Pons (tissue), 1 donor: ENCODE measurements at regions not wholly inside any gene's neighbourhood (a gene's known extent, or its start where the extent isn't known, plus 50 kb on each side); places are given as distances from the start of the nearest gene placed in this dataset.

Source experiments
- DNase-seq: peaks from one replicate; pipeline ENCODE4 v3.0.0-alpha.2; 2016; ENCODE audit warnings: low spot score

DNA sequence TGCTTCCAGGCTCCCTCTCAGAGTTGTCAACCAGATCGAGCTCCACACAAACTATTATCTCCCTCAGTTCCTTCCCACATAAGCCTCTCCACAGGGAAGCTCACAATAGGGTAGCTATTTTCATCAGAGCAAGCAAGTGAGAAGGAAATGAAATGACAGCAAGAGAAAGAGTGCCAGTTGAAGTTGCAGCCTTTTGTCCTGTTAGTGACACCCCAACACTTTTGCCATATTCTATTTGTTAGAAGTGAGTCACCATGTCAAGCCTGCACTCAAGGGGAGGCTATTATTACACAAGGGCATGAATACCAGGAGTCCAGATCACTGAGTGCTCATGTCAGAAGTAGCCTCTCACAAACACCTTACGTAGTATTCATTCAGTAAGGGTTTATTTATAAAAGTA lies 266.3 kb upstream of the NOCT start:
- no peak for DNase-seq

DNA sequence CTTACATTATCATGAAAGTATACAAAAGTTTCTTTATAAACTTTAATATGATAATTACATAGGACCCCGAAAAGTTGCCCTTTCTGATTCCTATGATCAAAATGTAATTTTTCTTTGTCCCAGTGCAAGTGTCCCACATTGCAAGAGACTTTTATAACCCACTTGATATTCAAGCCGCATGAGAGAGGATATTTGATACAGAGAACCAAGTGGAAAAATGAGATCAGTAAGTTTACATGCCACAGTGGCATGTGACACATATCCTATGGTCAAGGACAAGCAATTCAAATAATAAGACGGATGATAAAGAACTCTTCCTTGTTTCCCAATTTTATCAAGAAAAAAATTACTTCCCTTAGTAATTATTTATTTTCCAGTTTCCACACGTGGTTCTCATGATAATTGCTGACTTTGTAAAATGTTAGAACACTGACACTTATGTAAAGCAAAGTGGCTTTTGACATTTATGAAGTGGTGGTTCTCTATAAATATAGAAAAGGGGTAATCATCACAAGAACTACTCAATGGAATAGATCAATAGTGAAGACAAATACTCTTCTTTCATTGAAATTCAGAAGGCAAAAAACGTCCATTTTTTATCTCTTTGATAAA lies 273.7 kb upstream of the NOCT start:
- DNase-seq = no peak

DNA sequence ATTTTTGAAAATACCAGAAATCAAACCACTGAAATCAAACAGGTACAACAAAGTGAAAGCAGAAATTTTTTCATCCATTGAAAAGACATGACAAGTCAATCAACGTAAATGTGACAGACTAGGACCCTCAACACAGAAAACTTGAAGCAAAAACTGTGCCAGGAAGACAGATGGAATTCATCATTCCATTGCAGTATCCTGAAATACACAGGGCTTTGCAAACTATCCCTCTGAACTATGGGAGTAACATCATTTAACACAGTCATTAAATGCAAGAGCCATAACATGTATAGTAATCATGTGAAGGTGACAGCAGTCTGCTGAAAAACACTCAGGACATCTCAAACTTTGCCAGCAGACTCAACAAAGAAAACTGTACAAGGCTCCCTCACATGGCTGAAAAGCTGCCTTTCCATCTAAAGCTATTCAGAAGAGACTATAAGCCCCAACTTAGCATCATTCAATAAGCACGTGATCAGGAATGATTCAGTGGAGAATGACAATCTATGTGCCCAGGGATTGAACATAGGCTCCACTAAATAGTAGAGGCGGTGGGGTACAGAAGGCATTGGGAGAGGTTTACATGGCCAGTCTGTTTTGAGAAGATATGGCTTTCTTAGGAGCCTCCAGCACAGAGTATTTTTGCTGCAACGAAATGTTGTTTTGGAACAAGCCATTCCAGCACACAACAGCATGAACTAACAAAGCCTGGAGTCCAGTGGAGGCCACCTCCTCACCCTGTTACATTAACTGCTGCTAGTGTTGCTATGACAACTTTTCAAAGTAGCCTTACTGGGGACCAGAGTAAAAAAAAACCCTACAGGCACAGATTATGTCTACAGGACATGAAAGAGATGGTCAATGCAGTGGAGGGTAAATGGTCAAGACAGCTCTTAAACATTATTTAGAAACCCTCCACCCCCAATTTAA lies 274.5 kb upstream of the NOCT start:
- no peak for DNase-seq

DNA sequence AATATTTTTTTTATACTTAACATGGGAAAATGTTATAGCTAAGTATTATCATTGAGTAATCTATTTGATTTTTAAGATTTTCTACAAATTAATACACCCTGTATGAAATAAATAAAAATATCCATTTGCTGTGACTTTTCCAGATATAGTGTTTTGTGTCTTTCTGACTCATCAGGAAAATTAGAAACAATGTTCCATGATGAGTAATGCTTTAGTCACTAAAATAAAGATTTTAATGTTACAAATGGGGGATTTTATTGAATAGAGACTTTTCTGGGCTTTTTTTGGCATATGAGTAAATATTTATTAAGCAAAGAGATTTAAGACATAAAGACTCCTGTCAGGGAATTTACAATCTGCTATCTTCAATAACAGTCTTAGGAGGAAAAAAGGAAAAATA lies 279.2 kb upstream of the NOCT start:
- no peak for DNase-seq

DNA sequence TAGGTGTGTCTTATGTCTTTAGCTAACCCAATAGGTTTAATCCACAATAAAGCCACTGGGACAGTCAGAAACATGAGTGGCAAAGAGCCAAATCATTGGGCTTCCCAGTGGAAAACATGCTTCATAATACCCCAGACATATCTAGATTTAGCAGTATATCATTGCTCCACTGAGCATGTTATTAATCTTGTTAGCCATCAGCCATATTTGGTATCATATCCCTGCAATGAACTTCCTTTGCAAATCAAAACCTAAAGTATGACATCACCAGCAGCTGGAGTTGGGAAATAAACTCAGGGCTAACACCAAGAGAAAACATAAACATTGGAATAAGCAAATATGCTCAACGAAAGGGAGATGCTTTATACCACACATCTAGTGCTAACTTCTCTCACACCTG lies 280.8 kb upstream of the NOCT start:
- no peak for DNase-seq

DNA sequence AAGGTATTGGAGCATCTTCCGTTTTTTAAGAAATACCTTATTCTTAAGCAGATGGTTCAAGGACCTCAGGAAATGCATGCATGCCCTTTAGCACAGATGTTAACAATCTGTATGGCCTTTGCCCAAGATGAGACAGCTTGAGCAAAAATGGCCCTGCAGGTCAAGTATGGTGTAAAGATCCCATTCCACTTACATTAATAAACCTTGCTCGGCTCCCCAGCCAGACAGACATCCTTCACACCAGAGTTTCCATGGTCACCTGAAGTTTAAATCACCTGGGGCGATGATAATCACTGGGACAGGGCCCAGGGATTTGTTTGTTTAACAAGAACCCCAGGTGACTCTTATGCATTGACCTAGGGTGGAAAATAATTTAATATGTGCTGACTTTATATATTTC lies 287.0 kb upstream of the NOCT start:
- DNase-seq = no peak

DNA sequence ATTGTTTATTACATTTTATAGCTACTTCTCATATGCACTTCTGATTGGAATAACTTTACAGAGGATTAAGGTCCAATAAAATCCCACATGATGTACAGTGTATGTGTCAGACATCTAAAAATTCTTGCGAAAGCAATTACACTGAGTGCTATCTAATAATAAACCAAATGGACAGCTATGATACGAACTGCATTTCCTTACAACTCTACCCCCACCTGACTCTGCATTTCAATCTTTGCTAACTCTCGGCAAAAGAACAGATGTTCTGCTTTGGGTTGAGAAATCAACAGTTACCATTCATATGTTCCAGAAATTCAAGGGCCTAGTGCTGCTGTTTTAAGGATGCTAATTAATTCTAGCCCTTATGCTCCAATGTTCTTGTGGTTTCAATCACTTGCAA lies 287.9 kb upstream of the NOCT start:
- DNase-seq = no peak

DNA sequence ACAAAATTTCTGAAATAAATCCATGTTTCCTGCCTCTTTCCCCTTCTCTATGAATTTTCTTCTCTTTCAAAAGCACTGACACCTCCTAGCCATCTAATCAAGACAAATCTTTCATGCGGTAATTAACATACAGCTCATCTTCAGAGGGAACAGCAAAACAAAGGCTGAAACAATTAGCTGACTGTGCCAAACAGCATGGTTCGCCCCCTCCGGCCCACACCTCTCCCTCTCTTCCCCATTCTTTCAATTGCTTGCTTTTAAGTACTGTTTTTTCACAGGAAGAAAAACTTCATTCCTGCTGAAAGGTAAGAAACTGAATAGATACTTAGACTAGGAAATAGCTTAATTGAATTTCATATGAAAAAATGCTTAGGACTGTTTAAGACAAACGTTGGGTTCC lies 291.1 kb upstream of the NOCT start:
- DNase-seq = no peak

DNA sequence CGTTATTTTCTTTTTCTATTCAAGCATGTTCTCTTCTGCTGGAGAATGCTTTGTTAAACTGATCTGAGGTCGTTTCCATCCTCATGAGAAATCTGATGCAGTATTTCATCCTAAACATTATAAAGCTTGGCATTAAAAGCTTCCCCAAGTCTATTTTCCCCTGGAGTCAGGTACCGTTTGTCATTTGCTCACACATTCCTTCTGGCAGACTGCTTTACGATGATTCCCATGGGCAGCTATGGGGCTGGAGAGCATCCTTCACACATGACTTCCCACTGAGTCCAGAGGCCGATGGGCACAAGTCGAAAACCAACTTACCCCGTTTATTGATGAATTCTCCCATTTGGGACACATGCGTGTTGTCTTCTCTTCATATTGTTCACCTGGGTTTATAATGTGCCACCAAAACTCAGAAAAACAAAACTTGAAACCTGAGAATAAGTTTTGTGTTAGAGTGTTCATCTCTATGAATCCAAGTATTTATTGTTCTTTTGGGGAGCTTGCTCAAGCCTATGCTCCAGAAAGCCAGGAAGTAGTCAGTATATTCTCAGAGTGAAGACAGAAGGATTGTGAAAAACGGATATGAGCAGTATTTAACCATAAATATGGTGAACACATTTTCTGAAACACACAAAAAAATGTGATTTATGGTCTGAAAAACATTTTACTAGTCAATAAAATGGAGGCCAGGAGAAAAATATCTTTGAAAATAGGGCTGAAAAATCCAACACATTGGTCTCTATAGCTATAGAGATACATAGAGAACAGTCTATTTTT lies 298.8 kb upstream of the NOCT start:
- no peak for DNase-seq

DNA sequence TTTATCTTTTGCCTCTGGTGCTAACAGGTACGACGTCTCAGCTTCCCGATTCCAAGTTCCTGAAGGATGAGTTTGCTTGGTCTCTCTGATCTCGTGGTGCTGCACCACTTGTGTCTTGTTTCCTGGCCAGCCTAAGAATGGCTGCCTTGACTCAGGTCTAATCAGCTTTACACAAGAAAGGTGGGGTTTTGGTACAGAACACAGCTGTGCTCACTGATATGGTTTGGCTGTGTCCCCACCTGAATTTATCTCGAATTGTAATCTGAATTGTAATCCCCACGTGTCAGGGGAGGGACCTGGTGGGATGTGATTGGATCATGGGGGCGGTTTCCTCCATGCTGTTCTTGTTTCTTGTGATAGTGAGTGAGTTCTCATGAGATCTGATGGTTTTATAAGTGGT lies 305.3 kb upstream of the NOCT start:
- no peak for DNase-seq

DNA sequence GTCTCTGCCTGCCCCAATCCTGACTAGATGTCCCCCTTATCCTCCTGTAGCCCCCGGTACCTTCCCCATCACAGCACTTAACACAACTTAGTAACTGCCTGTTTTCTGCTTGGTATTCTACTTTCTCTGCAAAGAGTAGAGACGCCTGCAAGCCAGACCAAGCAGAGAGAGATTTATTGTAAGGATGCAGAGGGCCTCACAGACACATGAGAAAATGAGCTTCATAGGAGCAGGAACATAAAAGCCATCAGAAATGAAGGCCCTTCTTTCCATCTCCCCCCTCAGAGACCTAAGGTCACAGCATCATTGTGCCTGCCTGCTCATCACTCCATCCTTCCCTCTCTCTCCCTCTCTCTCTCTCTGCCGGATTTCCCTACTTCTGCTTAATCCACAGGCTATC lies 305.7 kb upstream of the NOCT start:
- DNase-seq = no peak

DNA sequence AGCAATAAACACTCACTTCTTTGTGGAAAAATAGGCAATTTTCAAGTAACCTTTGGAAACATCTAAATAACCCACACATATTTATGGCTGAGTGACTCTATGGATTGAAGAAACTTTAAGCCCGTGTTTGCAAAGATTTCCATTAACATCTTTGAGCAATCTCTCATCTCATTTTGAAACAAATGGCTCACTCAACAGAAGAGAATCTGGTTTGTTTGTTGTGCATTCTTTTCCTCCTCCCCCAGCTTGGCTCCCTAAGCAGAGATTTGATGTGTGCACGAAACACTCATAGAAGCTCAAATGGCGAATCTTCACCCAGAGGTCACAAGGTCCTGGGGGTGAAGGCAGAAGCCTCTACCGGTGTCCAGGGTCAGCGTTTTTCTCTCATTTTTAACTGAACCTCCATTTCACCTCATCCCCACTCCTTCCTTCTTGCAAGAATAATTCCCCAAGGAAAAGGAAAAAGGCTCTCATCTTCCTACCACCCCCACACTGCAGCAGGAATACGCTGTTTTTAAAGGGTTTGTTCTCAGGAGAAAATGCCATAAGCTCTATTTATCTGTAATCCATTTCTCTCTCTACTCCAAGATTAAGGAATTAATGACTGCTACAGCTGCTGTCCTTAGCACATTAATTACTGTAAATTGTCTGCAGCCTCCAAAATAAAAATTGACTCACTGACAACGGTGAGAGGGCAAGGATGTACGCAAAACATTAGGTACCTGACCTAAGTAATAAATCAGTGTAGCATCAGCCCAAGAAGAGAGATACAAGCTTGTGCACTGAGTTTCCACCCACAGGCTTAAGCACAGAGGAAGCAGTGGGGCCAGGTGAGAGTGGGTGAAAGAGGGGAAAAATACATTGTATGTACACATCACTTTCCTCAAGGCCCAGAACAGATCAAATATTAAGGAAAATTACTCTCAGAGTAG lies 307.6 kb upstream of the NOCT start:
- no peak for DNase-seq

DNA sequence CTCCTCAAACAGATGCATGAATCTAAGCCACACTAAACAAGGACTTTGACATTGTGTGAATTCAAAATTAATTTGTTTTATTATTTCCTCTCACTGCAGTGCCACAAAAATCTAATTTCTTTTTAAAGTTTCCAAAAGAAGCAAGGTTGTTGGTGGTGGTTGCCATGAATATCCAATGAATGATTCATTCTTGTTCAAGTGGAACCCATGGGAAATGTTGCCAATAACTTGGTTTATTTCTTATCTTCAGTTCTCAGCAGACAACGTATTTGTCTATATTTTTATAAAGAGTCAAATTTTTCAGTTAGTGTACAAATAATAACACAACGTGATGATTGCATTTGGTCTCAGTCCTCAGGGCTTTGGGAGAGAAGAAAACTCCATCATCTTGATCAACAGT lies 309.4 kb upstream of the NOCT start:
- no peak for DNase-seq

DNA sequence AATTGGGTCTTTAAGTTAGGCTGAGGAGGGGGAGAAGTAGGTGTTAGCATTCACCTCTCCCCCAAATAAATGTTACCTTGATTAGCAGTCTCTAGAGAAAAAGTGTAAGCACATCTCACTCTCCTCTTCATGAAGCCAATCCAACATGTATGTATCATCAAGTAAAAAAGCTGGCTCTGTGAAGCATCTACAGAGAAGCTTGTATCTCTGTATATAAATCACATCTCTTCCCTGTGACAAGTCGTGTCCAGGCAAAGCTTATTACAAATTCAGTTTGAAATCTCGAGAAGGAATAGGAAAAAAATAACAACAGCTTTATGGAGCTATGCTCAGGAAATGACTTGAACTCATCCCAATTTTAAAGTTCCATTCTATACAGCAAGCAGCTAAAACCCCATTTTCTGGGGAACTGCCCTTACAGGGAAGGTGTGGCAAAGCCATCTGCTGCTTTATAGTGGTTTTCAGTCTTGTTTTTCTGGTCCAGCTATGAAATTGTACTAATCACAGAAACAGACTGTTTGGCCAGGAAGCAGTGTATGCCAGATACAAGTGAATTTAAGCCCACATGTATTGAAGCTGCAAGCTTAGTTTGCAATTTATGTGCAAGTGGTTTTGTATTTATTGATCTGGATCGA lies 313.3 kb upstream of the NOCT start:
- no peak for DNase-seq

DNA sequence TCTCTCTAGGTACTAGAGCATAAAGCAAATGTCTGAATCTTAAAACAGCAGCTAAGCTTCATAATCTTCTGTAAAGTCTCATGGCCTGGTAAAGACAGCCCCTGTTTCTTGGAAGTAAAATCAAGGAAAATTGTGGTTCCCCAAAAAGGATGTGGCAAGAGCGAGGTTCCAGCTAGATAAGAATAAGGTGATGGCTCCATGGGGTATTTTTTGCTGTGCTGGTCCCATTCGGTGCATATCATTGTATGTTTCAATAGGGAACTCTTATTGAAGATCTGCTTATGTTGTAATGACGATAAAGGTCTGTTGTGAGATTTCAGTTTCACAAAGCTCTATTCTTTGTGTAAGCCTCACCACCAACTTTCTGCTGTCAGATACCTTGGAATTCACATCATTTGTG lies 316.9 kb upstream of the NOCT start:
- no peak for DNase-seq

DNA sequence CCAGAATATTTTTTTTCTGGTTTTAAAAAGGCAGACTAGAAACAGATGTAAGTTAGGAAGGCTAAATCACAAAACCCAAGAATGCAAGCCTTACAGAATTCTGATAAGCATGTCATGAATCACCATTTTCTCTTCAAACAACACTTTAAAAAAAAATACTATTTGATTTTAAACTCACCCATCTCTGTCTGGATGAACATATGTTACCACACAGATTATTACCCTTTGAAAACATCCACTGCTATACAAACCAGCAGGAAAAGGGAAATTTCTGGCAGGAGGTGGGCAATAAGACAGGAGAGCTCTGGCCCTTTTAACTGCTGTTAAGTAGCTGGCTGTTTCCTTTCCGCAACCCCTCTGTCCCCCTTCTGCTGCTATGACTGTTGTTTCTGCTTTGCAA lies 317.7 kb upstream of the NOCT start:
- no peak for DNase-seq

DNA sequence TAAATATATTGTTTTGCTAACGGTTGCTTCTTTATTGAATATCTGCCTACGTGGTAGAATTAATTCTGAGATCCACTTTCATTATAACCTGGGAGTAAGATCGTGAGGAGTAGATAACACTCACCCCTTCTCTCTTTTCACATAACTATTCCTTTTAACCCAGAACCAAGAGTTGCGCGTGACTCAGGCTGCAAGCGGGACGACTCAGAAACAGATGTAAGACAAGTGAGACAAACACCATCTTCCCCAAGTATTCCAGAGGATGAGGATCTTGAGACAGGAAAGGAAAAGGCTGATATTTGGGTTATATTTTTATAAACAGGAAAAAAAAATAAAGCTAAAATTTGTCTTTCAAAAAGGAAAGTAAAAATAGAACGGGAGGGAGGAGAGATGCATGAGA lies 318.8 kb upstream of the NOCT start:
- DNase-seq = no peak

DNA sequence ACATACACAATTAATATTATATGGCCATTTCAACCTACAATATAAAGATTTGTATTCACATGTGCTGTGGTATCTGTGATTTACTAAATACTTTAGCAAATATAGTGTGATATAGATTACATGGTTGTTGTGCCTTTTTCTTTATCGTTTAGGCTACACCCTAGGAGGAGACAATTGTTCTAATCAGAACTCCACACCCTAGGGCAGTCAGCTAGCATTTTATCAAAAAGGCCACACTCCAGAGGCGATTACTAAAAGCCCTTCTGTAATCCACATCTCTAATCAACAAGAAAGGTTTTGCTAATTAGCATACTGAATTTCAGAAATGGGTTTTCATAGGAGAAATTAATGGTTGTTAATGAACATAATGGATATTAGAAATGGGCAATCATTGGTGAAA lies 319.5 kb upstream of the NOCT start:
- DNase-seq = no peak

DNA sequence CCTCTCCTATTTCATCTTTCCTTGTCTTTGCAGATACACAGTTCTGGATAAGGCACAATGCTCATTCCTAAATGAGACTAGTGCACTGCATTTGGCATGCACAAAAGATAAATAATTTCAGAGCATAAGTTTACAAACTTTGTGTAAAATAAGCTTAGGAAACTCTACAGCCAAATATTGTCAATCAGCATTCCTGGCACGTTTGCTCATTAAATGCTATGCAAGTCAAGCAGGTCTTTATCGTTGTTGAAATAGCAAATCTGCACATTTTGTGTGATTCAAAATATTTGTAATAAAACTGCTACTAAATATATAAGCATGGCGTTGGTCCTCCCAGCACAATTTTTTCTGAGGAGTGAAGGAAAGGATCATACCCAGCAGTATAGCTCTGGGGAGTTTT lies 322.1 kb upstream of the NOCT start:
- DNase-seq = no peak

DNA sequence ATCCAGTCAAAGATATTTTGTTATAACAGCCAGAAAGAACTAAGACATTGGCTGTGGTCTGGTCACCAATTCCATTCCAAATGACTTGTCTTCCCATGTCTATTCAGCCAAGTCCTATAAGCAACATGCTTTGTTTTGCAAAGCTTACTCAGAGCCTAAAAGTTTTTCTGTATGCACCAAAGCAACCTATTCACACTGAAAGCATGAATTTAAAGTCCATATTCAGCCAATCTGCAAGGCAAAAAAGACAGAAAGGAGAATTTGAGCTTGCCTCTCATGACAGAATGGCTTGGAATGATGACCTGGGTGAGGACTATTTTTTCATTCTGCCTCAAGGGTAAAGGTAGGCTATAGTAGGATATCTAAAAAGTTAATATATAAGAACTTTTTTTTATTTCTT lies 323.2 kb upstream of the NOCT start:
- no peak for DNase-seq

DNA sequence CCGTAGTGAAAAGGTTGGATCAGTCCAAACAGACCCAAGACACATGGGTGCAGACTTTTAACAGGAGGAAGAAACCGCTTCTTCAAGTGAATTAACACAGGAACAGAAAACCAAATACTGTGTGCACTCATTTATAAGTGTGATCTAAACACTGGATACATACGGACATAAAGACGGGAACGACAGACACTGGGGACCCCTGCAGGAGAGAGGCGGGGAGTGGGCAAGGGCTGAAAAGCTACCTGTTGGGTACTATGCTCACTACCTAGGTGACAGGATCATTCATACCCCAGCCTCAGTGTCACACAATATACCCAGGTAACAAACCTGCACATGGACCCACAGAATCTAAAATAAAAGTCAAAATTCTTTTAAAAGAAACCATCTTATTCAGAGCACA lies 326.0 kb upstream of the NOCT start:
- DNase-seq = no peak

DNA sequence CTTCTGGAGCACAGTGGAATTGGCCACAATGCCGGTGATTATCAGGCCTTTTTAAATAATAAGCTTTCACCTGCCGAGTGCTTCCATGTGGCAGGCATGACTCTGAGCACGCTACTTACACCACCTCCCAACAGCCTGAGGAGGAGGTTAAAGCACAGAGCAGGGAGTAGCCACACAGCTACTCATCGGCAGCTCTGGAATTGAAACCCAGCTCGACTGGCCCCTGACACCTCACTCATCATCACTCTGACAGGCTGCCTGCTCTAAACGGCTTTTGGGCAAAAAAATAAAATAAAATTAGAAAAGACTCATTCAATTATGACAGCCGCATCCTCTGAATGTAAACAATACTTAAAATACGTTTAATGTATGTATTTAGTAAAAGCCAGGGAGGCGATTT lies 326.4 kb upstream of the NOCT start:
- no peak for DNase-seq
